ENCODE measurements at regions not wholly inside any gene's neighbourhood (a gene's known extent, or its start where the extent isn't known, plus 50 kb on each side); places are given as distances from the start of the nearest gene placed in this dataset.
"Not testable (repeated sequence)": the region's sequence is repeated elsewhere in the genome, so short reads cannot be mapped to it uniquely, and the experiment has no call there.

DNA sequence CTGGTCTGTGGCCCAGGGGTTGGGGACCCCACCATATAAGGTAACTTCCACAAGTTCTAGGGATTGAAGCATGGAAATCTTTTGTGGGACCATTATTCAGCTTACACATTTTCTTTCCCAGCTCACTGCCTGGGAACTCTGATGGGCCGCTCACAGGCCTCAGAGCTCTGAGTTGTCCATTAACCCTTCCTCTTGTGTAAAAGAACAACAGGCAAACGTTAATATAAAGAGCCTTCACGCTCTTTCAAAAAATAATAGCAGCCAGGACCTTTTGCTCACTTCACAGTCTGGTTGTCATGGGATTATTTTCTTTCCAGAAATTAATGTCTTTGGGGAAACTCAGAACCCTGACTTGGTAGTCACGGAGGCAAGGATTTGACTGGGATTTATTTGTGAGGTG is 443.3 kb downstream of the AGTPBP1 start:
- peaks cover 5% of the 10 kb centered on the region for H3K9me3 ChIP-seq
- H3K27me3 ChIP-seq: no peaks in the 10 kb centered on the region
- no peaks in the 10 kb centered on the region for H3K36me3 ChIP-seq
- no peak overlapping the region for H3K4me3 ChIP-seq
- H3K27ac ChIP-seq: no peak overlapping the region
- TF ChIP-seq POLR2A (IDR thresholded peaks at IDR 0.05): no peak
- no peak for TF ChIP-seq POLR2AphosphoS5 (IDR thresholded peaks at IDR 0.05)
- no peak for TF ChIP-seq EP300 (IDR thresholded peaks at IDR 0.05)
- TF ChIP-seq, protein P1, sequence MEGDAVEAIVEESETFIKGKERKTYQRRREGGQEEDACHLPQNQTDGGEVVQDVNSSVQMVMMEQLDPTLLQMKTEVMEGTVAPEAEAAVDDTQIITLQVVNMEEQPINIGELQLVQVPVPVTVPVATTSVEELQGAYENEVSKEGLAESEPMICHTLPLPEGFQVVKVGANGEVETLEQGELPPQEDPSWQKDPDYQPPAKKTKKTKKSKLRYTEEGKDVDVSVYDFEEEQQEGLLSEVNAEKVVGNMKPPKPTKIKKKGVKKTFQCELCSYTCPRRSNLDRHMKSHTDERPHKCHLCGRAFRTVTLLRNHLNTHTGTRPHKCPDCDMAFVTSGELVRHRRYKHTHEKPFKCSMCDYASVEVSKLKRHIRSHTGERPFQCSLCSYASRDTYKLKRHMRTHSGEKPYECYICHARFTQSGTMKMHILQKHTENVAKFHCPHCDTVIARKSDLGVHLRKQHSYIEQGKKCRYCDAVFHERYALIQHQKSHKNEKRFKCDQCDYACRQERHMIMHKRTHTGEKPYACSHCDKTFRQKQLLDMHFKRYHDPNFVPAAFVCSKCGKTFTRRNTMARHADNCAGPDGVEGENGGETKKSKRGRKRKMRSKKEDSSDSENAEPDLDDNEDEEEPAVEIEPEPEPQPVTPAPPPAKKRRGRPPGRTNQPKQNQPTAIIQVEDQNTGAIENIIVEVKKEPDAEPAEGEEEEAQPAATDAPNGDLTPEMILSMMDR (IDR thresholded peaks at IDR 0.05): no peak
- 86% methylated on average over 4 of the region's 4 CpGs for WGBS
- H3K4me1 ChIP-seq: no peaks in the 10 kb centered on the region
- no peak for DNase-seq (ENCODE audit: low spot score in 2 of 2)

DNA sequence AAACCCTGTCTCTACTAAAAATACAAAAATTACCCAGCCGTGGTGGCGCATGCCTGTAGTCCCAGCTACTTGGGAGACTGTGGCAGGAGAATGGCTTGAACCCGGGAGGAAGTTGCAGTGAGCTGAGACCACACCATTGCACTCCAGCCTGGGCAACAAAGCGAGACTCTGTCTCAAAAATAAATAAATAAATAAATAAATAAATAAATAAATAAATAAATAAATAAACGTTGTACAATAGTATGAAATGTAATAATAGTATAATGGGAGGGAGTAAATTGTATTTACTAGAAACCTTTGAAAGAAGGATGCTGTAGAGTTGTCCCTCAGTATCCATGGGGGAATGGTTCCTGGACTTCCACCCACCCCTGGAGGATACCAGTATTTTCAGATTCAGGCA is 446.5 kb downstream of the AGTPBP1 start:
- not testable (repeated sequence) for H3K27me3 ChIP-seq; H3K4me3 ChIP-seq; H3K36me3 ChIP-seq; H3K27ac ChIP-seq; DNase-seq (ENCODE audit: low spot score in 2 of 2); H3K4me1 ChIP-seq; H3K9me3 ChIP-seq
- 85% methylated on average over 5 of the region's 5 CpGs for WGBS

DNA sequence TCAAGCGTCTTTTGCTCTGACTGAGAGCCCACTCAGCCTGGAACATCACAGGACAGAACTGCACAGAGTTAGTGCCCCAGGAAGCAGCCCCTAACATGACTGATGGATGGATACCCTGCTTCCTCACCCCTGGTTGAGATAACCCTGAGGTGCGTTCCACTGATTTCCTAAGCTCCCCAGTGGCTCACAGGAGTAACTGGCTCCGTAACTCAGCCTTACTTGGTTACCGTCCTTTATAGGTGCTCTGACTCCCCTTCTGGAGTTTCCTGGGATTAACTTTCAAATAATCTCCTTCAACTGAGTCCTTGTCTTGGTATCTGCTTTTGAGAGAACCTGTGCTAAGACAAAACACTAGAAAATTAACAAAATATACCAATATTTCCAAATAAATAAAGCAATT is 449.5 kb downstream of the AGTPBP1 start:
- Histone ChIP-seq H3K27me3 (no peaks in the 10 kb centered on the region), H3K9me3 (no peaks in the 10 kb centered on the region), H3K27ac (no peak overlapping the region), H3K4me3 (no peak overlapping the region), H3K4me1 (no peaks in the 10 kb centered on the region), H3K36me3 (no peaks in the 10 kb centered on the region)
- TF ChIP-seq POLR2AphosphoS5 (IDR thresholded peaks at IDR 0.05) (no peak), POLR2A (IDR thresholded peaks at IDR 0.05) (no peak), EP300 (IDR thresholded peaks at IDR 0.05) (no peak)
- TF ChIP-seq, protein P1 (IDR thresholded peaks at IDR 0.05): no peak
- WGBS: 85% methylated on average over 4 of the region's 4 CpGs
- DNase-seq (ENCODE audit: low spot score in 2 of 2): no peak

DNA sequence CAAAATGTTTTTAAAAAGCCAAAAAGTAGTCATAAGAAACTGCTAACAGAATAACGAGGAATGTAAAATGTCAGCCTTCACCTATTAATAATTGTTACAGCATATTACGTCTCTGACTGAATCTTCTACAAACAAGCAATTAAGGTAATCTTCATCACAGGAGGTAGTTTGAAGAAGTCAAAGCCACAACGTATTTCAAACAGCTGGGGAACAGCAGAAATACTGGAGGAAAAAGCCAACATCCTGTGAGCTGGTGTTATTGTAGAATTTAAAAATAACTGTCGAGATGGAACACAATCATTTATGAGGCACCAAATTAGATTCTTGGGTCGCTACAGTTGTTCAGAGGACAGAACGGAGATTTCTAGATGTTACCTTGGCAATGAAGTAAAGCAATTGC is 450.5 kb downstream of the AGTPBP1 start:
- Histone ChIP-seq H3K36me3 (no peaks in the 10 kb centered on the region), H3K27ac (no peak overlapping the region), H3K9me3 (no peaks in the 10 kb centered on the region), H3K4me1 (no peaks in the 10 kb centered on the region), H3K27me3 (no peaks in the 10 kb centered on the region), H3K4me3 (no peak overlapping the region)
- WGBS: 67% methylated on average over 6 of the region's 6 CpGs
- TF ChIP-seq POLR2A (IDR thresholded peaks at IDR 0.05) (no peak), POLR2AphosphoS5 (IDR thresholded peaks at IDR 0.05) (no peak), EP300 (IDR thresholded peaks at IDR 0.05) (no peak)
- no peak for DNase-seq (ENCODE audit: low spot score in 2 of 2)

DNA sequence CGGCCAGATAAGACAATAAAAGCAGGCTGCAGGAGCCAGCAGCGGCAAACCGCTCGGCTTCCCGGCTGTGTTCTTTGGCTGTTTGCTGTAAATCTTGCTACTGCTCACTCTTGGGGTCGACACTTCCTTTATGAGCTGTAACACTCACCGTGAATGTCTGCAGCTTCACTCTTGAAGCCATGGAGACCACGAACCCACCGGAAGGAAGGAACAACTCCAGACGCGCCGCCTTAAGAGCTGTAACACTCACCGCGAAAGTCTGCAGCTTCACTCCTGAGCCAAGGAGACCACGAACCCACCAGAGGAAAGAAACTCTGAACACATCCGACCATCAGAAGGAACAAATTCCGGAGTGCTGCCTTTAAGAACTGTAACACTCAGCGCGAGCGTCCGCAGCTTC is 451.7 kb downstream of the AGTPBP1 start:
- no peaks in the 10 kb centered on the region for H3K27me3 ChIP-seq
- no peaks in the 10 kb centered on the region for H3K36me3 ChIP-seq
- 77% methylated on average over 13 of the region's 21 CpGs for WGBS
- DNase-seq (ENCODE audit: low spot score in 2 of 2): no peak
- TF ChIP-seq EP300 (IDR thresholded peaks at IDR 0.05) (no peak), POLR2AphosphoS5 (IDR thresholded peaks at IDR 0.05) (no peak), POLR2A (IDR thresholded peaks at IDR 0.05) (no peak)
- TF ChIP-seq, protein P1 (IDR thresholded peaks at IDR 0.05): no peak
- H3K4me3 ChIP-seq: no peak overlapping the region
- H3K27ac ChIP-seq: no peak overlapping the region
- no peaks in the 10 kb centered on the region for H3K4me1 ChIP-seq
- H3K9me3 ChIP-seq: no peaks in the 10 kb centered on the region

DNA sequence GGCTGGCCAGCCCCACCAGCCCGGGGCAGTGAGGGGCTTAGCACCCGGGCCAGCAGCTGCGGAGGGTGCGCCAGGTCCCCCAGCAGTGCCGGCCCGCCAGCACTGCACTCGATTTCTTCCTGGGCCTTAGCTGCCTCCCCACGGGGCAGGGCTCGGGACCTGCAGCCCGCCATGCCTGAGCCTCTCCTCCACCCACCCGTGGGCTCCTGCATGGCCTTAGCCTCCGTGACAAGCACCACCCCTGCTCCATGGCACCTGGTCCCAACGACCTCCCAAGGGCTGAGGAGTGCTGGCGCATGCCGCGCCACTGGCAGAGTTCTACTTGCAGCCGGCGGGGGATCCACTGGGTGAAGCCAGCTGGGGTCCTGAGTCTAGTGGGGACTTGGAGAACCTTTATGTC is 452.6 kb downstream of the AGTPBP1 start:
- 97% methylated on average over 6 of the region's 18 CpGs for WGBS
- TF ChIP-seq EP300 (IDR thresholded peaks at IDR 0.05) (no peak), POLR2A (IDR thresholded peaks at IDR 0.05) (no peak), POLR2AphosphoS5 (IDR thresholded peaks at IDR 0.05) (no peak)
- TF ChIP-seq, protein P1 (IDR thresholded peaks at IDR 0.05): no peak
- no peak overlapping the region for H3K4me3 ChIP-seq
- no peak for DNase-seq (ENCODE audit: low spot score in 2 of 2)
- H3K4me1 ChIP-seq: no peaks in the 10 kb centered on the region
- H3K27ac ChIP-seq: no peak overlapping the region
- no peaks in the 10 kb centered on the region for H3K27me3 ChIP-seq
- no peaks in the 10 kb centered on the region for H3K9me3 ChIP-seq
- no peaks in the 10 kb centered on the region for H3K36me3 ChIP-seq
